ENCODE measurements at regions not wholly inside any gene's neighbourhood (a gene's known extent, or its start where the extent isn't known, plus 50 kb on each side); places are given as distances from the start of the nearest gene placed in this dataset.
"Not testable (repeated sequence)": the region's sequence is repeated elsewhere in the genome, so short reads cannot be mapped to it uniquely, and the experiment has no call there.

- not testable (repeated sequence) for DNase-seq (ENCODE audit: low read depth)
These were observed 833.7 kb upstream of the RAG2 start for GRCh38 chr11:37431633-37432230.

GRCh38 chr11:37430966-37431632 is 833.1 kb upstream of the RAG2 start:
- not testable (repeated sequence) for DNase-seq (ENCODE audit: low read depth)

GRCh38 chr11:37422511-37422910 is 824.5 kb upstream of the RAG2 start:
- no peak for DNase-seq (ENCODE audit: low read depth)

GRCh38 chr11:37411289-37411688 is 813.3 kb upstream of the RAG2 start:
- no peak for DNase-seq (ENCODE audit: low read depth)

GRCh38 chr11:37409124-37409523 is 811.1 kb upstream of the RAG2 start:
- DNase-seq (ENCODE audit: low read depth), result no peak

GRCh38 chr11:37407461-37407860 is 809.4 kb upstream of the RAG2 start:
- DNase-seq (ENCODE audit: low read depth), result no peak

GRCh38 chr11:37406651-37407050 is 808.6 kb upstream of the RAG2 start:
- no peak for DNase-seq (ENCODE audit: low read depth)

GRCh38 chr11:37404231-37404630 is 806.2 kb upstream of the RAG2 start:
- DNase-seq (ENCODE audit: low read depth), result no peak

- DNase-seq (ENCODE audit: low read depth), result no peak
These were observed 804.6 kb upstream of the RAG2 start for GRCh38 chr11:37402663-37403062.

- DNase-seq (ENCODE audit: low read depth), result no peak
These were observed 796.3 kb upstream of the RAG2 start for GRCh38 chr11:37394236-37394870.

- no peak for DNase-seq (ENCODE audit: low read depth)
These were observed 793.6 kb upstream of the RAG2 start for GRCh38 chr11:37391615-37392014.

- DNase-seq (ENCODE audit: low read depth), result no peak
These were observed 792.6 kb upstream of the RAG2 start for GRCh38 chr11:37390576-37391083.

GRCh38 chr11:37378958-37379357 is 780.9 kb upstream of the RAG2 start:
- no peak for DNase-seq (ENCODE audit: low read depth)

- DNase-seq (ENCODE audit: low read depth), result no peak
These were observed 774.6 kb upstream of the RAG2 start for GRCh38 chr11:37372667-37373066.

GRCh38 chr11:37371346-37371970 is 773.4 kb upstream of the RAG2 start:
- DNase-seq (ENCODE audit: low read depth), result no peak

- no peak for DNase-seq (ENCODE audit: low read depth)
These were observed 772.8 kb upstream of the RAG2 start for GRCh38 chr11:37370817-37371216.

- DNase-seq (ENCODE audit: low read depth), result no peak
These were observed 766.3 kb upstream of the RAG2 start for GRCh38 chr11:37364246-37364839.

- DNase-seq (ENCODE audit: low read depth), result no peak
These were observed 755.2 kb upstream of the RAG2 start for GRCh38 chr11:37353192-37353591.

- DNase-seq (ENCODE audit: low read depth), result no peak
These were observed 754.4 kb upstream of the RAG2 start for GRCh38 chr11:37352485-37352884.

GRCh38 chr11:37343290-37343689 is 745.3 kb upstream of the RAG2 start:
- DNase-seq (ENCODE audit: low read depth), result no peak

- DNase-seq (ENCODE audit: low read depth), result no peak
These were observed 738.4 kb upstream of the RAG2 start for GRCh38 chr11:37336401-37336800.

- no peak for DNase-seq (ENCODE audit: low read depth)
These were observed 735.3 kb upstream of the RAG2 start for GRCh38 chr11:37333345-37333744.

- DNase-seq (ENCODE audit: low read depth), result no peak
These were observed 725.8 kb upstream of the RAG2 start for GRCh38 chr11:37323843-37324242.
